ENCODE measurements at regions not wholly inside any gene's neighbourhood (a gene's known extent, or its start where the extent isn't known, plus 50 kb on each side); places are given as distances from the start of the nearest gene placed in this dataset.
"Not testable (repeated sequence)": the region's sequence is repeated elsewhere in the genome, so short reads cannot be mapped to it uniquely, and the experiment has no call there.

DNA sequence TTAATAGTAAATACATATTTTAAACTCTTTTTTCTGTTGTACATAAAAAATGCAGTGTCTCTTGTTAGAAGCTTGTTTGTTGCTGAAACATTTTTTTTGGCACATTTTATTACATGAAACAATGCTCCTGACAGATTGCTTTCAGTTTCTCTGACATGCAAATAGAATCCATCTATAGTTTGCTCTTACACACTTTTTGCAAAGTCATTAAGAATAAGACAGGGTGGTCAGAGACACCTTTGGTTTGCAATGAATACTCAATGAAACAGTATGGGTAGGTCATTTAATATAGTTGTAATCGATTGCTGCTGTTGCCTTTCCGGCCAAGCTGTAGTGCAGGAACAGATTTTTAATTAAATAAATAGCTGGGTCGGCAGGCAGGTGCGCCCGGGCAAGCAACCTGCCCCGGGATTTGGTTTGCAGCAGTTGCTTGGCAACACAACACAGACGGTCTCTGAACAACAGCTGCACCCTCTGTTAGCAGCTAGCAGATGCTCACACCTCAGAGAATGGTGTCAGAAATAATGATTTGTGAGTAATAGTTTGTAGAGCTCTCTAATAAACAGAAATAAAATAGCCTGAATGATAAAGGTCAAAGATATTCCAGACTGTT lies 115.7 kb upstream of the CACNA2D1 start:
- peak; percentile 89 to 90 for DNase-seq

DNA sequence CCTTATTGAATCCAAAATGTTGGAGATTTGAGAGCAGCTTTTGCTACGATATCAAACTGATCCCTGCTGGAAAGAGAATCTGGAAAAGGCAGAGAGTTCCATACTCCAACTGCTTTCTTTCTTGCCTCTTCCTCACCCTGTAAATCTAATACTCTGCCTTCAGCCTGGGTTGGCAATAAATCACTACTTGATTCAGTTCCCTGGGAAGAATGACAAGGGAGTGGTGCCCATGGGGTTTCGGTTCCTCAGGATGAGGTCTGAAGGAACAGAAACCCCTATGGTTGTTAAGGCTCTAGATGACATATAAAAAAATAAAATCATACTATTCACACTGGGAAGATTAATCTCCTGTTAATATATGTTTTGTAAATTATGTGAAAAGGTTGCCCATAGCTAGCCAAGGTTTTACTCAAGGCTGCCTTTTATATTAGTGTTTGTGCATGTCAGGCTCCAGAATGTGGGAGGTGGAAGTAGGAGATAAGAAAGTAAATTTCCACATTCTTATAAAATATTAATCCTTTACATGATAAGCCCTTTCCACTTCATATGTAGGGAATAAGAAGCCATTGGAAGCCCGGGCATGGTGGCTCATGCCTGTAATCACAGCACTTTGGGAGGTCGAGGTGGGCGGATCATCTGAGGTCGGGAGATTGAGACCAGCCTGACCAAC lies 106.2 kb upstream of the CACNA2D1 start:
- DNase-seq: no peak

DNA sequence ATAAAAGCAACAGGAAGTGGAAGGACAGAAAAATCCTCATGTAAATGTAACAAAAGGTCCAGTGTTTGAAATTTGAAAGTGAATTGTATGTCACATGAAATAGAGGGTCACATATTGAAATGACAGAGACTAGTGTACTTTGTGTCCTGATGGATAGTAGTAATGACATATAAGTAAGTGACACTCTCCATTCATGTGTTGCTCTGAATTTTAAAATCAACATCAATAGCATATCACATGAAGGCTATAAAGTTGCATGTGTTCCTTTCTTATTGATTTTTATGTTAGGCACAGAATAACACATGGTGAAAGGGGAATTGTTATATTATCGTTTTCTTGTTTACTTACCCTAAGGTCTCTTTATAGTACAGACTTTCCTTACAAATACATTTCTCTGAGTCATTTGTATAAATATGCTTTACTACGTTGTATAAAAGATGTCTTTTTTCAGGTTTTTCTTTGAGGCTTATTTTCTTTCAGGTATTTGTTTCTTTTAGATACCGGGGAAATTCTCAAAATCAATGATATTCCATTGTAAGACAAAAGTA lies 104.6 kb upstream of the CACNA2D1 start:
- no peak for DNase-seq

DNA sequence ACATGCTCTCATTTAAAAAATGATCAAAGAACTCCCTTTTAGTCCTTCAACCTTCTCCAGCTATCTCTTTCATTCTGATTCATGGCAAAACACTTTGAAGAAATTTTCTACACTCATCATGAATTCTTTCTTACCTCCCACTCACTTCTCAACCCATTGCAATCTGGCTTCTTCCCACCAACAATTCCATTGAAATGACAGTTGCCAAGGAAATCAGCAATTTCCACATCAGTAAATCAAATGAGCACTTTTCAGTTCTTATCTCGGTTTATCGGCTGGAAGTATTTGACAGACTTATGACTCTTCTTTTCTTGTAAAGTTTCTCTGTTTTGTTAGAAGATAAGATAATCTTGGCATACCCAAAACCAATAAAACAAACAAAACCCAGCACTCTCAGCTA lies 99.1 kb upstream of the CACNA2D1 start:
- DNase-seq: no peak

DNA sequence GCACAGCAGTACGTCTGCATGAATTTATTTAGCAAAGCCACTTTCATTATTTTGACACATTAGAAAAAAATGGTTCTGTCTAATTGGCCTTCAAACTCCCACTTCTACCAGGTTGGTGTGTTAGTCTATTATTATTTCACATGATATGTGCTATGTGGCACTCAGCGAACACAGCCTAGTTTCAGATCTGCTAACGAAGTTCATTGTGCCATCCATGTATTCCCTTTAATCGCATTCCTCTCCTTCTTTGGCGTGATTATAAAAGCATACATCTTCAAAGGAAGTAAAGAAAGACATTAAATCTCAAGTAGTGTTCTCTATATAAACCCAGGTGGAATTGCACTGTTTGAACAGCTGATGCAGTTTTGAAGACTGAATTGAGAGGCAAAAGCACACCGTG lies 96.4 kb upstream of the CACNA2D1 start:
- DNase-seq: peak in 1 of 2 experiments; percentile 34

DNA sequence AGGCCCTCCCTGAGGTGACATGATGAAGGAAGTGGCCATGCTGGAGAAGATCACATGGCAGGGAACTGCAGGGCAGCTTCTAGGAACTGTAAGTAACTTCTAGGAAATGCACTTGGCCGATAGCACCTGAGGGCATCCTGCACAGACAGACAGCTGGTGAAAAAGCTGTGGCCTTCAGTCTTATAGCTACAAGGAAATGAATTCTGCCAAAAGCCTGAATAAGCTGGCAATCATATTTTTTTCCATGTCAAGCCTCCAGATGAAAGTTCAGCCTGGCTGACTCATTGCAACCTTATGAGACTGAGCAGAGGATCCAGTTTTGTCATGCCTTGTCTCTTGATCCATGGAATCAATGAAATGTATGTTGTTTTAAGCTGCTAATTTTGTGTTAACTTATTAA lies 91.1 kb upstream of the CACNA2D1 start:
- DNase-seq: no peak

DNA sequence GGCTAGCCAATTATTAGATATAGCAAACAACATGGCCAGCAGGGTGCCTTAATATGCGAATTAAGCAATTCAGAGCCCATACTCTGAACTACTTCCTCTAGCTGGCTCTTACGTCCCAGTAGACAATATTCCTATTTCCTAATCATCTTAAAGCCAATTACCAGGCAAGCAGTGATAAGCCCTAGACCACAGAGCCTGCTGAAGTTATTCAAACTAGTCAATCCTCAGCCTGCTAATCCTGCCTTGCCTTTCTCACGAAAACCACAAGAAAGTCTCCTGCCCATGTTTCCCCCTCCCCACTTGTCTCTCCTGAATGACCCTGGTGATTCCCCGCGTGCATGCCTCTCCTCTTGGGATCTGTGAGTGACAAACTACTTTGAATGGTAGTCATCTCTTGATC lies 86.8 kb upstream of the CACNA2D1 start:
- no peak for DNase-seq

DNA sequence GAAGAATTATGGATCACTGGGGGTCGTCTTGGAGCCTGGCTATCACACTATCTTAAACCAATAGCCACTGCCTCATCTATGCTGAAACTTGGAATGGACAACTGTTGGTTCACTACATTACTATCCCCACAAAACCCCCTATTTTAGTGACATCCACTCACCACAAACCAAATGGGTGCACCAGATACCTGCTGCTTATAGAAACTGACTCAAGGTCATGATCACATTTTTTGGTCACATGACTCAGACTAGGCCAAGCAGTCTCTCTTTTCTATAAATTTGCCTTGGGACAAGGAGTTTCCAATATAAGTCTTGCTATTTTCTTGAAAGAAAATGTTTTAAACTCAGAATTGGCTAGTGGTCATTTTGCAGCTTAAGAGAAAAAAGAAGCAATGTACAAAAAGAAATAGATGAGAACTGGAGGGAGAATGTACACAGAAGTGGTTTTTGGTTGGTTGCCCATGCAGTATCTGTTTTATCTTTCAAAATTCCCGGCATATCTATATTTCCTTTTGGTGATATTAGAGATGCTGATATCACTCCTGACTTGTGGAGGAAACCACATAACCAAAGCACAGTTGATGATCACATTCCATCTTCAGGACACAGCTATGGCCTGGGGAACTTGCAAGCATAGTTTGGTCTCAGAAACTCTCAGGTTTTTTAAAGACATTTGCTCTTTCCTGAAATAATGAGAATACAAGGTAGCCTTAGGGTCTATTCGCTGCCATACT lies 85.2 kb upstream of the CACNA2D1 start:
- DNase-seq: no peak

DNA sequence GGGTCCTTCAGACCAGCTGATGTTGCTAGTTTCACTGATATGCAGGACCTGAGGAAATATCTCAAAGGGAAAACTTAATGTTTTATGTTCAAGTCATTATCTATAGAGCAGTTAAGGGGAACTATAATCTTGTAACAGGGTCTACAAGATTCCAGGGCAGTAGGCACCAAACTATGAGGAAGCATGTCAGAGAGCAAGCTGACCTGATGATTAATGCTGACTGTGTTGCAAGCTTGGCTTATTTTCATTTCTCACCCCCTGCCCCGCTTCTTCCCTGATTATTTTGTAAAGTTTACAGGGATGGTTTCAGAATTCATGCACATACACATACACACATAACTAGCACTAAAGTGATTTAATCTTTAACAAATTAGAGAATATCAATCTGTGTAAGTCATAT lies 84.3 kb upstream of the CACNA2D1 start:
- no peak for DNase-seq

DNA sequence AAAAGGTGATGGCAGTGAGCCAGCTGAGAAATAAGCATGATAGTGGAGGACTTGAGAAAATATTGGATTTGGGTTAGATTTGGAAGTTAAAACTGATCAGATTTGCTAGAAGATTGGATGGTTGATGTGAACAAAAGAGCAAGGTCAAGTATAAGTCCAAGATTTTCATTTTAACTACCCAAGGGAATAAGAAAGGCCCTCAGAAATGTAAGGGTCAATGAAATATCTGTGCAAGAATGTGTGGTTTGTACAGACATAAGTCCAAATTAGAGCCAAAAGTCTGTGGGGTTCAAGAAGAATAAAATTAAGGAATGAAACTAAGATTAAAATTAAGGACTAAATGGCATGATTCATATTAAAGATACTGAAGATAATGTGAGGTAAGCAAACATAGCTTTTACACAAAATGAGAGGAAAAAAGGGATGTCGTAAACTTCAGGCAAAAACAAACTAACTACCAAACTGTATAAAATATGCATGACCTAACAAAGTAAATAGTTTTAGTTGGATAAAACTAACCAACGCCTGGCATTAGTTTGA lies 78.4 kb upstream of the CACNA2D1 start:
- DNase-seq: no peak

DNA sequence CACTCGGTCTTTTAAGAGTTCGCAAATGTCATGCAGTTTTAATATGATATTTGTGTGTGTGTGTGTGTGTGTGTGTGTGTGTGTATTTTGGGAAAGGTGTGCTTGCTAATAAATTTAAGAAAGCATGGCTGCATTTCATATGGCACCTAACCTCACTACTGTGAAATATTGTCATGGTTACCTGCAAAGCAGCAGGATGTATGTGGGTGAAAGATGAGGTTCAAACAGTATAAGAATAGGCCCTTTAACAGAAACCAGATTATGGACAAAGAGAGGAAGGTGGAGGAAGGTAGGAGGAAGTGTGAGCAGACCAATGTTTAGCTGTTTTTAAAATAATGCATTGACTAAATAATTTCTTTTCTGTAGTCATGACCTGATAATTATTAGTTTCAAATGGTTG lies 73.5 kb upstream of the CACNA2D1 start:
- DNase-seq: no peak

DNA sequence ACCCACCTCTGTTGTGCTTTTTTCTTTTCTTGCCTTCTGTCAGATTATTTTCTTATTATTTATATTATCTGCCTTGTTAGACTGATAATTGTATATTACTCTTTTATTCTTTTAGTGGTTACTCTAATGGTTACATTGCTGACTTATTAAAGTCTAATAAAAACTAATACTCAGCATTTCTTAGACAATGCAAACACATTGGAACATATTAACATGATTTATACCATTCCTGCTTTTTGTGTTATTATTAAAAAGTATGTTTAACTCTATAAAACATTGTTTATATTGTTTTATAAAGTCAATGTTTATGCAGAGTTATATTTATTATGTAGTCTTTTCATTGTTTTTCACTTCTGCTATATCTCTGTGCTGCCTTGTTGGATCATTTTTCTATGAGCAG lies 68.0 kb upstream of the CACNA2D1 start:
- no peak for DNase-seq

DNA sequence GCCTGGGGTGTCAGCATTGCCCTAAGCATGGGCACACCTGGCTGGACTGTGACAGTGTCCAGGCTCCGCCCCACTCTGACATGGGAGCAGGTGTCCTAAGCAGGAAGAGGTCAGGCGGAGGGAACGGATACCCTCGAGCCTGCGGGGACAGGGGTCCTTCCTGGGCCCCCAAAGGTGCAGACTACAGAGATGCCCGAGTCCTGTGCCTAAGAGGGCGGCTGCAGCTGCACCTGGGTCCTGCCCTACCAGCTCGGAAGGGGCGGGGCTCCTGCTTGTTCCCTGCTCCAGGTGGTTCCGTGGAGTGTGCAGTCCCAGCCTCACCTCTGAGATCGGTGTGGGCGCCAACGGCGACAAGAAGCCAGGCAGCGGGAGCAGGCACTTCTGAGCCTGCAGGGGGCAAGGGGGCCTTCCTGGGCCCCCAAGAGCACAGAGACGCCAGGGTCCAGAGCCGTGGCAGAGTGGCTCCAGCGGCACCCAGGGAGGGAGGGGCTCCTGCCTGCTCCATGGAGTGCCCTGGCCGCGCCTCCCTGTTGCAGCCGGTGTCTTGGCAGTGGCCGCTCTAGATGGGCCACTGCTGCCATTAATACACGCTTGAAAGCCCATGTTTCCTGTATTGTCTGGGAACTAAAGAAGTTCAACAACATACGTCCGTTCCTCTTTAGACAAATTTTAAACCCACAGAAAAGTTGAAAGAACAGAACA lies 64.5 kb upstream of the CACNA2D1 start:
- DNase-seq: no peak

DNA sequence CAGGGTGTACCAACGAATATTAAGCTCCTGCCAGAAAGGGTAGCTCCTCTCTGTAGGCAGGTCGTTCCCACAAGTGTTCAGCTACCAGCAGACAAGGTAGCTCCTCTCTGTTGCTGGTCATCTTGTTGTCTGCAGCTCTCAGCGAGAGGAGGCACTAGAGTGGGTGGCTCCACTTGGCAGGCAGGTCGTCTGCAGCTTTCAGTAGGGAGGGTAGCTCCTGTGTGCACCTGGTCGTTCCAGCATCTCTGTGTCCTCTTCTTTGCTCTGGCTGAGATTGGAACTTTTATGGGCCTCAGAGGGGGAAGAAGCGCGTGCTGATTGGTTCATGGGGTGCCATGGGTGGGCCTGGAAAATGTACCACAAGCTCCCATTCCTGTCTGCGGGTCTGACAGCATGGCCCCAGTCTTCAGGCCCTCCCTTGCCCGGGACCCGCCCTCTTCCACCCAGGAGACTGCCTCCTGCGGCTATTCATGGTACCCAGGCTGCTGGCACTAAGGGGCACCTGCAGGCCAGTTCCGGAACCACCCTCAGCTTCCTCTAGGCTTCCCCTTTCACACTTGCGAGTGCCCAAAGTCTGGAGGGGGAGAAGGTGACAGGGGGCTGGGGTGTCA lies 63.9 kb upstream of the CACNA2D1 start:
- peak in 1 of 2 experiments; percentile 11 for DNase-seq

DNA sequence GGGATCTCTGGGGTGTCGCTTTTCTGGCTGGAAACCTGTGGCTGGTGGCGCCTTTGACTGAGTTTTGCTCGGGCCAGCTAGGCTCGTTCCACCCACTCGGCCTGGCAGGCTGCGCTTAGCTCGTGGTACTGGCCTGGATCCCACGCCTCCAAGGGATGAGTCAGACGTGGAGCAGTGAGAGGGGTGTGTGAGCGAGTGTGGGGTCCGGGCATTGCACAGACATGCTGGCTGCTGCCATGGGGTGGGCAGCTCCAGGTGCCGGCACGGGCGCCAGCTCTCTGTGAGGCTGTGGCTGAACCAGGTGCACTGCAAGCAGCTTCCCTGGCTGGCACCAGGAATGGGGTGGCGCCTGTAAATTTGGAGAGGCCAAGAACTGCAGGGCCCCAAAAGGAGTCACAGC lies 63.1 kb upstream of the CACNA2D1 start:
- DNase-seq: no peak

DNA sequence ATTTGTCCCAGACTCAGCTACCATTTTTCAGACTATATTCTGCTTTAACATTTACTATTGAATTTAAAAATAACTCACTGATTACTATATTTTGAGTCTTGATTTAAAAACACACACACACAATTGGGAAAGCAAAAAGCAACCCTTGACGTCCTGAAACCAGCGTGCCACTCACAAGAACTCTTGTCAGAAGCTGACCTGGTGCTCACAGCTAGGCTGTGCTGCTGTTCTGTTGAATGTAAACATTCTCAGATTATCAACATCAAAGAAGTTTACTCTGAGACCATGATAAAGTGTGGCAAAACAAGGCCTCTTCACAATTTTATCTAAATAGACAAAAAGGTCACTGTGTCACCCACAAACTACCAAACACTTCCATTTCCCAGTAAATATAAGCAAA lies 62.6 kb upstream of the CACNA2D1 start:
- no peak for DNase-seq

DNA sequence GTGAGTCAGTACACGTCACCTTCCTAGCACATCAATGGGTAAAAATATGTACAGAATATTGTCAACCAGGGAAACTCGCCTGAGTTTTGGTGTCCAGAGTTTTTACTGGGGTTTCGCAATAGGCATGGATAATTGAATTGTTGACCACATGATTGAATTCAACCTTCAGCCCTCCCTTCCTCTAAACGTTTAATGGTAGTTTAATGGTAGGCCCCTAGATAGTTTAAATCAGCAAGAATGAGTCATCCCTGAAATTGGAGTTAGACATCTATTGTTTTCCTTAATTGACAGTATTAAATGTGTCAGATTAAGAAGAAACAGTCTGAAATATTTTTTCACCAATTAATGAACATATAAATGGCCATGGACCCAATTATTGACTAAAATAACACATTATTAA lies 57.8 kb upstream of the CACNA2D1 start:
- DNase-seq: no peak

DNA sequence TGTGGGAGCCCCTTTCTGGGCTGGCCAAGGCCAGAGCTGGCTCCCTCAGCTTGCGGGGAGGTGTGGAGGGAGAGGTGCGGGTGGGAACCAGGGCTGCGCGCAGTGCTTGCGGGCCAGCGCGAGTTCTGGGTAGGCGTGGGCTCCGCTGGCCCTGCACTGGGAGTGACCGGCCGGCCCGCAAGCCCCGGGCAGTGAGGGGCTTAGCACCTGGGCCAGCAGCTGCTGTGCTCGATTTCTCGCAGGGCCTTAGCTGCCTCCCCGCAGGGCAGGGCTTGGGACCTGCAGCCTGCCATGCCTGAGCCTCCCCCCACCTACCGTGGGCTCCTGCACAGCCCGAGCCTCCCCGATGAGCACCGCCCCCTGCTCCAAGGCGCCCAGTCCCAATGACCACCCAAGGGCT lies 56.0 kb upstream of the CACNA2D1 start:
- not testable (repeated sequence) for DNase-seq

DNA sequence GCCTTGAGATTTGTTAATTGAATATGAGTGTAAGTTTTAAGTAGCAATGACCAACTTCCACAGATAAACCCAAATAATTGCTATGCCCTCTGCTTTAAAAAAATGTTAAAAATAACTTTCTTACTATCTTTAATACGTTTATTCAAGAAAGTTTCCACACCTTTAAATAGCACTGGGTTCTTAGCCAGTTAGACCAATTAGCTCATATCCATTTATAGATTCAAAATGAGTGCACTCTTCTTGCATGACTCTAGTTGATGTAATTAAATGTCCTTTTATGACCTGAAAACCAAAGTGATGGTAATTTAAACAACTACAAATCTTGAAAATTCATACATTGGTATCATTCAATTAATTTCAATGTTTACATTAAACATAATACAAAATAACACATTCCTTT lies 50.8 kb upstream of the CACNA2D1 start:
- DNase-seq: no peak
